Gastrocnemius medialis (tissue), 4 donors: ENCODE measurements at regions not wholly inside any gene's neighbourhood (a gene's known extent, or its start where the extent isn't known, plus 50 kb on each side); places are given as distances from the start of the nearest gene placed in this dataset.

Source experiments
- ATAC-seq, 2 donors: fragments of 150-250 bp; one replicate each; pipeline ENCODE4 v1.9.1; 2016
- DNase-seq, 2 donors: peaks; one replicate each; pipeline ENCODE4 v3.0.0-alpha.2; 2019
- H3K27ac ChIP-seq, 4 donors: fragments of 200-600 bp; sonication (generic); 1 replicate in 1 of 4; 2 replicates in 3 of 4; pipeline ENCODE4 v1.5.1; 2016 to 2018; ENCODE audit warnings: mild to moderate bottlenecking in 2 of 4, moderate library complexity in 1 of 4
- H3K27me3 ChIP-seq, 3 donors: fragments of 200-600 bp; sonication (generic) in 2 of 3; 1 replicate in 1 of 3; 2 replicates in 2 of 3; pipeline versions ENCODE4 v1.5.1 to v1.6.0; 2016 to 2019; ENCODE audit warnings: mild to moderate bottlenecking in 1 of 3, moderate library complexity in 1 of 3
- H3K36me3 ChIP-seq, 2 donors: fragments of 200-600 bp; sonication (generic) in 1 of 2; one replicate each; pipeline ENCODE4 v1.5.1; 2017 to 2018
- H3K4me1 ChIP-seq, 2 donors: fragments of 200-600 bp; sonication (generic) in 1 of 2; one replicate each; pipeline ENCODE4 v1.5.1; 2016 to 2017; ENCODE audit warnings: mild to moderate bottlenecking in 2 of 2
- H3K4me3 ChIP-seq, 4 donors: fragments of 200-600 bp; sonication (generic) in 3 of 4; 1 replicate in 1 of 4; 2 replicates in 3 of 4; pipeline ENCODE4 v1.5.1; 2016 to 2019; ENCODE audit warnings: mild to moderate bottlenecking in 2 of 4
- H3K9me3 ChIP-seq, 3 donors: fragments of 200-600 bp; sonication (generic) in 2 of 3; 1 replicate in 1 of 3; 2 replicates in 2 of 3; pipeline ENCODE4 v1.5.1; 2016 to 2019
- CTCF ChIP-seq, 5 experiments: fragments of 450-650 bp in 3 of 5; fragments of 200-600 bp in 2 of 5; sonication (generic) in 2 of 5; IDR thresholded peaks in 4 of 5; conservative IDR thresholded peaks in 1 of 5; 1 replicate in 4 of 5; 2 replicates in 1 of 5; pipeline ENCODE4 v1.5.1; 2016 to 2019; ENCODE audit warnings: antibody characterized with exemption in 5 of 5, mild to moderate bottlenecking in 3 of 5, moderate library complexity in 3 of 5
- POLR2A ChIP-seq, 2 donors: fragments of 450-650 bp; IDR thresholded peaks; one replicate each; pipeline ENCODE4 v1.6.1; 2017; ENCODE audit warnings: antibody characterized with exemption in 2 of 2, mild to moderate bottlenecking in 2 of 2, moderate library complexity in 2 of 2
- in situ Hi-C, 4 donors: fragments of 200-750 bp; cut with MboI; loops; one replicate each; pipeline versions ENCODE4 v1.15.0 to v1.8.0; 2017; ENCODE audit warnings: low sequenced_read_pairs in 4 of 4
- intact Hi-C: fragments of 100-400 bp; cut with DNase I; formaldehyde crosslinking; loops from one replicate; pipeline ENCODE4 v1.15.1; 2023; ENCODE audit warnings: low total_unique reads

GRCh38 chr14:86574051-86574777, 1044.3 kb downstream of the FLRT2 start:
- H3K27ac ChIP-seq: no peak overlapping the region
- intact Hi-C loops (no loop called here), in situ Hi-C loops (no loop called here)
- no peak for DNase-seq
- no peaks in the 10 kb centered on the region for H3K27me3 ChIP-seq
- H3K4me3 ChIP-seq: no peak overlapping the region
- no peaks in the 10 kb centered on the region for H3K4me1 ChIP-seq
- no peak for ATAC-seq
- no peaks in the 10 kb centered on the region for H3K9me3 ChIP-seq
- H3K36me3 ChIP-seq: no peaks in the 10 kb centered on the region
- no peak for TF ChIP-seq POLR2A (IDR thresholded peaks at IDR 0.05)
- no peak for TF ChIP-seq CTCF (IDR thresholded peaks at IDR 0.05 in 4 of 5, conservative IDR thresholded peaks at IDR 0.05 in 1 of 5)

- DNase-seq: no peak
- Histone ChIP-seq H3K4me1 (no peaks in the 10 kb centered on the region), H3K27me3 (no peaks in the 10 kb centered on the region), H3K4me3 (no peak overlapping the region), H3K36me3 (no peaks in the 10 kb centered on the region), H3K9me3 (no peaks in the 10 kb centered on the region), H3K27ac (no peak overlapping the region)
- intact Hi-C loops: no loop called here
- no peak for ATAC-seq
- in situ Hi-C loops: no loop called here
- TF ChIP-seq POLR2A (IDR thresholded peaks at IDR 0.05) (no peak), CTCF (IDR thresholded peaks at IDR 0.05 in 4 of 5, conservative IDR thresholded peaks at IDR 0.05 in 1 of 5) (no peak)
Observed at GRCh38 chr14:86570371-86570770, 1040.4 kb downstream of the FLRT2 start.

GRCh38 chr14:86543521-86543920, 1013.6 kb downstream of the FLRT2 start:
- no peaks in the 10 kb centered on the region for H3K4me1 ChIP-seq
- DNase-seq (no peak), ATAC-seq (no peak)
- no peaks in the 10 kb centered on the region for H3K27me3 ChIP-seq
- in situ Hi-C loops (no loop called here), intact Hi-C loops (no loop called here)
- H3K36me3 ChIP-seq: no peaks in the 10 kb centered on the region
- H3K9me3 ChIP-seq: no peaks in the 10 kb centered on the region
- TF ChIP-seq POLR2A (IDR thresholded peaks at IDR 0.05): no peak
- TF ChIP-seq CTCF (IDR thresholded peaks at IDR 0.05 in 4 of 5, conservative IDR thresholded peaks at IDR 0.05 in 1 of 5): no peak
- no peak overlapping the region for H3K27ac ChIP-seq
- H3K4me3 ChIP-seq: no peak overlapping the region

GRCh38 chr14:86541972-86542371, 1012.0 kb downstream of the FLRT2 start:
- no peaks in the 10 kb centered on the region for H3K36me3 ChIP-seq
- no peaks in the 10 kb centered on the region for H3K4me1 ChIP-seq
- in situ Hi-C loops: no loop called here
- DNase-seq (no peak), ATAC-seq (no peak)
- H3K9me3 ChIP-seq: no peaks in the 10 kb centered on the region
- intact Hi-C loops: no loop called here
- TF ChIP-seq POLR2A (IDR thresholded peaks at IDR 0.05) (no peak), CTCF (IDR thresholded peaks at IDR 0.05 in 4 of 5, conservative IDR thresholded peaks at IDR 0.05 in 1 of 5) (no peak)
- H3K4me3 ChIP-seq: no peak overlapping the region
- no peak overlapping the region for H3K27ac ChIP-seq
- H3K27me3 ChIP-seq: no peaks in the 10 kb centered on the region
